GM13976 (cell line): ENCODE measurements at regions not wholly inside any gene's neighbourhood (a gene's known extent, or its start where the extent isn't known, plus 50 kb on each side); places are given as distances from the start of the nearest gene placed in this dataset.

Source experiments
- DNase-seq: peaks from one replicate; pipeline ENCODE4 v3.0.0; 2012; ENCODE audit warnings: low spot score
- CTCF ChIP-seq: IDR thresholded peaks from 2 replicates; pipeline ENCODE4 v1.5.1; 2012; ENCODE audit warnings: borderline replicate concordance, mild to moderate bottlenecking; ENCODE audit not compliant: insufficient read depth; ENCODE audit errors: extremely low read depth, missing control alignments, control extremely low read depth
- in situ Hi-C: fragments of 300-500 bp; cut with MboI; formaldehyde crosslinking; loops from one replicate; pipeline ENCODE4 v1.12.0; 2022; ENCODE audit warnings: low sequenced_read_pairs, mixed read lengths, inconsistent platforms; ENCODE audit not compliant: unreplicated experiment

GRCh38 chr1:38371505-38371844 is 324.9 kb upstream of the POU3F1 start:
- DNase-seq, result no peak
- in situ Hi-C loops, result no loop called here
- no peak for TF ChIP-seq CTCF

- no peak for DNase-seq
- TF ChIP-seq CTCF, result no peak
- in situ Hi-C loops, result no loop called here
These were observed 324.3 kb upstream of the POU3F1 start for GRCh38 chr1:38370716-38371504.

- in situ Hi-C loops, result no loop called here
- TF ChIP-seq CTCF, result no peak
- no peak for DNase-seq
These were observed 318.6 kb upstream of the POU3F1 start for GRCh38 chr1:38365242-38365641.

GRCh38 chr1:38361566-38361965 is 315.0 kb upstream of the POU3F1 start:
- in situ Hi-C loops, result no loop called here
- no peak for TF ChIP-seq CTCF
- DNase-seq, result no peak

- DNase-seq, result no peak
- in situ Hi-C loops, result no loop called here
These were observed 314.2 kb upstream of the POU3F1 start for GRCh38 chr1:38360807-38361206.

GRCh38 chr1:38353956-38354355 is 307.4 kb upstream of the POU3F1 start:
- in situ Hi-C loops, result no loop called here
- no peak for TF ChIP-seq CTCF
- DNase-seq, result no peak

More at GRCh38 chr1:38360807-38361206, 314.2 kb upstream of the POU3F1 start:
- no peak for TF ChIP-seq CTCF
